Gastroesophageal sphincter (tissue), 3 donors: ENCODE measurements at regions not wholly inside any gene's neighbourhood (a gene's known extent, or its start where the extent isn't known, plus 50 kb on each side); places are given as distances from the start of the nearest gene placed in this dataset.

Experiments
- CTCF ChIP-seq, 4 experiments: fragments of 200-600 bp in 2 of 4; fragments of 450-650 bp in 2 of 4; sonication (generic) in 1 of 4; IDR thresholded peaks; one replicate each; pipeline ENCODE4 v1.5.1; 2017 to 2019; ENCODE audit warnings: antibody characterized with exemption in 4 of 4, mild to moderate bottlenecking in 2 of 4, moderate library complexity in 2 of 4
- EP300 ChIP-seq: sonication (generic); formaldehyde crosslinking; IDR thresholded peaks from one replicate; pipeline ENCODE4 v1.6.1; 2017; ENCODE audit warnings: antibody characterized with exemption, mild to moderate bottlenecking
- POLR2AphosphoS5 ChIP-seq: sonication (generic); formaldehyde crosslinking; IDR thresholded peaks from one replicate; pipeline ENCODE4 v1.6.1; 2017; ENCODE audit warnings: antibody characterized with exemption

DNA sequence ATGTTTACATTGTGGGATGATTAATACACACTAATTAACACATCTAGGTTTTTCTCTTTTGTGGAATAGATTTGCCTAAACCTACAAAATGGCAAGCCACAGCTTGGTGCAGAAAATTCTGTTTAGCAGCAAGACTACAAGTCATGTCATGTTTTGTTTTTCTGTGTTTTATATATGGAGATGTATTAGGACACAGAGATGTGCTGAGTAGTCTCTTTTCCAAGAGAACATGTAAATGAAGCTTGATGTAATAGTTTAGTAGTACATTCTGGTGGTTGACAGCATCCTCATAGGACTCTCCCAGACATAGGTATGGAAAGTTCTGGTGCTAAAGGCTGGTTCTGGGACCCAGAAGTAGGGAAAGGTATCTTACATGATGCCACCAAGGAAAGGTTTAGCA, 1345.4 kb downstream of the CDH11 start:
- TF ChIP-seq EP300, result no peak
- TF ChIP-seq CTCF (IDR thresholded peaks at IDR 0.05), result no peak
- TF ChIP-seq POLR2AphosphoS5, result no peak
